Esophagus squamous epithelium (tissue), 5 donors: ENCODE measurements at regions not wholly inside any gene's neighbourhood (a gene's known extent, or its start where the extent isn't known, plus 50 kb on each side); places are given as distances from the start of the nearest gene placed in this dataset.
"Not testable (repeated sequence)": the region's sequence is repeated elsewhere in the genome, so short reads cannot be mapped to it uniquely, and the experiment has no call there.

Experiments
- DNase-seq: peaks from one replicate; lab custom pipeline; 2025; lab: John Stamatoyannopoulos, UW
- H3K27ac ChIP-seq, 4 donors: fragments of 200-600 bp; sonication (generic); one replicate each; pipeline ENCODE4 v1.5.1; 2016 to 2019; ENCODE audit warnings: mild to moderate bottlenecking in 1 of 4
- H3K27me3 ChIP-seq, 4 donors: fragments of 200-600 bp; sonication (generic); 1 replicate in 3 of 4; 2 replicates in 1 of 4; pipeline versions ENCODE4 v1.5.1 to v1.6.0; 2017 to 2021; ENCODE audit warnings: antibody characterized with exemption in 1 of 4
- H3K36me3 ChIP-seq, 3 donors: fragments of 200-600 bp; sonication (generic); one replicate each; pipeline ENCODE4 v1.5.1; 2016 to 2019
- H3K4me1 ChIP-seq, 3 donors: fragments of 200-600 bp; sonication (generic); one replicate each; pipeline ENCODE4 v1.5.1; 2017 to 2019
- H3K4me3 ChIP-seq, 4 donors: fragments of 200-600 bp; sonication (generic); 1 replicate in 3 of 4; 2 replicates in 1 of 4; pipeline ENCODE4 v1.5.1; 2016 to 2019; ENCODE audit warnings: mild to moderate bottlenecking in 2 of 4, moderate library complexity in 1 of 4
- H3K9me3 ChIP-seq, 3 donors: fragments of 200-600 bp; sonication (generic); one replicate each; pipeline ENCODE4 v1.5.1; 2016 to 2019
- CTCF ChIP-seq, 6 experiments: fragments of 450-650 bp in 4 of 6; fragments of 200-600 bp in 2 of 6; sonication (generic) in 2 of 6; IDR thresholded peaks; one replicate each; pipeline ENCODE4 v1.5.1; 2016 to 2019; ENCODE audit warnings: antibody characterized with exemption in 6 of 6, mild to moderate bottlenecking in 4 of 6, moderate library complexity in 4 of 6
- POLR2A ChIP-seq, 4 donors: fragments of 450-650 bp; IDR thresholded peaks; one replicate each; pipeline ENCODE4 v1.6.1; 2017; ENCODE audit warnings: antibody characterized with exemption in 4 of 4, mild to moderate bottlenecking in 4 of 4, moderate library complexity in 3 of 4
- WGBS, 2 donors: methylation state at CpG; one replicate each; pipeline ENCODE4 v1.1.5; 2018; 5-methylcytosine and 5-hydroxymethylcytosine counted together
- intact Hi-C: fragments of 100-400 bp; cut with DNase I; formaldehyde crosslinking; loops from one replicate; pipeline ENCODE4 v1.15.0; 2022
- donor health status: DM: yes; HTN: yes; CAD: no.

- H3K36me3 ChIP-seq: no peaks in the 10 kb centered on the region
- intact Hi-C loops: no loop called here
- H3K4me1 ChIP-seq: no peaks in the 10 kb centered on the region
- H3K9me3 ChIP-seq: no peaks in the 10 kb centered on the region
- H3K27ac ChIP-seq: no peak overlapping the region
- TF ChIP-seq CTCF (IDR thresholded peaks at IDR 0.05) (no peak), POLR2A (IDR thresholded peaks at IDR 0.05) (no peak)
- no peak overlapping the region for H3K4me3 ChIP-seq
- no peak for DNase-seq
- H3K27me3 ChIP-seq: no peaks in the 10 kb centered on the region
- WGBS, 2 donors: 45 to 54% methylated on average over 5 of the region's 5 CpGs
Measured at GRCh38 chr6:81589465-81590313, 162.8 kb downstream of the TENT5A start.

GRCh38 chr6:81585686-81586085 lies 166.8 kb downstream of the TENT5A start:
- intact Hi-C loops, H3K9me3 ChIP-seq: not testable (repeated sequence)
- 79 to 89% methylated on average over 1 of the region's 1 CpG for WGBS, 2 donors

GRCh38 chr6:81584156-81584555 lies 168.3 kb downstream of the TENT5A start:
- H3K4me1 ChIP-seq, H3K9me3 ChIP-seq, H3K27ac ChIP-seq, intact Hi-C loops, H3K36me3 ChIP-seq, H3K4me3 ChIP-seq, DNase-seq, H3K27me3 ChIP-seq: not testable (repeated sequence)
- whole genome bisulfite sequencing, 2 donors: 56 to 60% methylated on average over 2 of the region's 2 CpGs

More at GRCh38 chr6:81585686-81586085, 166.8 kb downstream of the TENT5A start:
- not testable (repeated sequence) for H3K36me3 ChIP-seq, DNase-seq, H3K4me3 ChIP-seq, H3K4me1 ChIP-seq, H3K27ac ChIP-seq, H3K27me3 ChIP-seq

GRCh38 chr6:81575442-81575841 lies 177.0 kb downstream of the TENT5A start:
- Histone ChIP-seq H3K36me3 (no peaks in the 10 kb centered on the region), H3K27ac (no peak overlapping the region)
- no peak for DNase-seq

GRCh38 chr6:81572020-81572419 lies 180.5 kb downstream of the TENT5A start:
- no peaks in the 10 kb centered on the region for H3K27me3 ChIP-seq
- no peak overlapping the region for H3K27ac ChIP-seq
- intact Hi-C loops: no loop called here
- no peaks in the 10 kb centered on the region for H3K36me3 ChIP-seq
- TF ChIP-seq POLR2A (IDR thresholded peaks at IDR 0.05): no peak
- TF ChIP-seq CTCF (IDR thresholded peaks at IDR 0.05): no peak
- no peaks in the 10 kb centered on the region for H3K9me3 ChIP-seq
- H3K4me1 ChIP-seq: no peaks in the 10 kb centered on the region
- 21 to 53% methylated on average over 2 of the region's 2 CpGs for WGBS, 2 donors
- H3K4me3 ChIP-seq: no peak overlapping the region
- no peak for DNase-seq

More at GRCh38 chr6:81575442-81575841, 177.0 kb downstream of the TENT5A start:
- intact Hi-C loops: no loop called here
- no peaks in the 10 kb centered on the region for H3K27me3 ChIP-seq
- H3K4me3 ChIP-seq: no peak overlapping the region
- peaks cover 0 to 4% (median 0%) of the 10 kb centered on the region in 3 donors for H3K9me3 ChIP-seq
- H3K4me1 ChIP-seq: no peaks in the 10 kb centered on the region
- no peak for TF ChIP-seq POLR2A (IDR thresholded peaks at IDR 0.05)
- no peak for TF ChIP-seq CTCF (IDR thresholded peaks at IDR 0.05)

GRCh38 chr6:81570681-81571080 lies 181.8 kb downstream of the TENT5A start:
- H3K9me3 ChIP-seq: no peaks in the 10 kb centered on the region
- WGBS, 2 donors: 64 to 79% methylated on average over 1 of the region's 1 CpG
- intact Hi-C loops: no loop called here

More at GRCh38 chr6:81570681-81571080, 181.8 kb downstream of the TENT5A start:
- DNase-seq: no peak
- Histone ChIP-seq H3K36me3 (no peaks in the 10 kb centered on the region), H3K27ac (no peak overlapping the region), H3K27me3 (no peaks in the 10 kb centered on the region), H3K4me3 (no peak overlapping the region), H3K4me1 (no peaks in the 10 kb centered on the region)
- TF ChIP-seq CTCF (IDR thresholded peaks at IDR 0.05) (no peak), POLR2A (IDR thresholded peaks at IDR 0.05) (no peak)
